ENCODE measurements at regions not wholly inside any gene's neighbourhood (a gene's known extent, or its start where the extent isn't known, plus 50 kb on each side); places are given as distances from the start of the nearest gene placed in this dataset.

DNA sequence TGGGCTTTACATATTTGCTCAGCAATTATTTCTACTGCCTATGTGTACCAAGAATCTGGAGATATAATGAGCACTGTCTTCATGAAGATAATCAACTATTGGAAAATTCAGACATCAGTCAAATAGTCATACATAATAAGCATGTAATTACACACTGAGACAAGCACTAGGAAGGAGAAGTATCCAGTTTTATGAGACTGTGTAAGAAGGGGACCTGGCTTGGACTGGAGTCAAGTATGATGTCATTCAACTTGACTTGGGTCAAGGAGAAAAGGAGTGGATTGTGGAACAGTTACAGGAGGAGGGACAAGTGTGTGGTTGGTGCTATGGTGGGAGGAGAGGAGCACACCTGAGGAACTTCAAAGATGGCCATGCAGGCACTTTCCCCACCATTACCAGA, 419.8 kb upstream of the TRIB2 start:
- no peak overlapping the region for H3K27ac ChIP-seq (ENCODE audit: poor library complexity, severe bottlenecking)
- peaks cover 12% of the 10 kb centered on the region for H3K4me1 ChIP-seq (ENCODE audit: insufficient read depth, poor library complexity, severe bottlenecking)
- TF ChIP-seq, protein P1, sequence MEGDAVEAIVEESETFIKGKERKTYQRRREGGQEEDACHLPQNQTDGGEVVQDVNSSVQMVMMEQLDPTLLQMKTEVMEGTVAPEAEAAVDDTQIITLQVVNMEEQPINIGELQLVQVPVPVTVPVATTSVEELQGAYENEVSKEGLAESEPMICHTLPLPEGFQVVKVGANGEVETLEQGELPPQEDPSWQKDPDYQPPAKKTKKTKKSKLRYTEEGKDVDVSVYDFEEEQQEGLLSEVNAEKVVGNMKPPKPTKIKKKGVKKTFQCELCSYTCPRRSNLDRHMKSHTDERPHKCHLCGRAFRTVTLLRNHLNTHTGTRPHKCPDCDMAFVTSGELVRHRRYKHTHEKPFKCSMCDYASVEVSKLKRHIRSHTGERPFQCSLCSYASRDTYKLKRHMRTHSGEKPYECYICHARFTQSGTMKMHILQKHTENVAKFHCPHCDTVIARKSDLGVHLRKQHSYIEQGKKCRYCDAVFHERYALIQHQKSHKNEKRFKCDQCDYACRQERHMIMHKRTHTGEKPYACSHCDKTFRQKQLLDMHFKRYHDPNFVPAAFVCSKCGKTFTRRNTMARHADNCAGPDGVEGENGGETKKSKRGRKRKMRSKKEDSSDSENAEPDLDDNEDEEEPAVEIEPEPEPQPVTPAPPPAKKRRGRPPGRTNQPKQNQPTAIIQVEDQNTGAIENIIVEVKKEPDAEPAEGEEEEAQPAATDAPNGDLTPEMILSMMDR (IDR thresholded peaks at IDR 0.05; ENCODE audit: poor library complexity, severe bottlenecking) = no peak
- ATAC-seq (ENCODE audit: low read depth) = no peak
- no peak for DNase-seq (ENCODE audit: low spot score)
- no peak overlapping the region for H3K4me3 ChIP-seq (ENCODE audit: severe bottlenecking)
- no peaks in the 10 kb centered on the region for H3K9me3 ChIP-seq (ENCODE audit: severe bottlenecking)
- no peaks in the 10 kb centered on the region for H3K27me3 ChIP-seq (ENCODE audit: insufficient read depth, poor library complexity, severe bottlenecking)
- no peaks in the 10 kb centered on the region for H3K36me3 ChIP-seq (ENCODE audit: low read depth)

DNA sequence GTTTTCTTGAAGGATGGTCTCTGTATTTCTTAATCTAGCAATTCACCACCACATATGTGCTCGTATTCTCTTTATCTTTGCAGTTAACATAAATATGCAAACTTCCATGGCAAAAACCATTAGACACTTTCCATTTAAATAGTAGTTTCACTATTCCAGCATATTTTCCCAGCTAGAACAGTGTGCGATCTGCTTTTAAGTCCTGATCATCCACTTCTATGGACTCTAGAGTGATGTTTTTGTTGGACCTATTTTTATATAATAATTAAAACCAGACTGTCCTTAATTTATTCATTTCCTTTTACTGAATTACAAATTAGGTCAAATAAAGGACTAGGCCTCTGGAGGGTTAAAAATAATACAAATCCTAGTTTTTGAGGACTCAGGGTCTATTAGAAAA, 418.4 kb upstream of the TRIB2 start:
- TF ChIP-seq, protein P1 (IDR thresholded peaks at IDR 0.05; ENCODE audit: poor library complexity, severe bottlenecking) = no peak
- H3K27ac ChIP-seq (ENCODE audit: poor library complexity, severe bottlenecking) = no peak overlapping the region
- H3K9me3 ChIP-seq (ENCODE audit: severe bottlenecking) = no peaks in the 10 kb centered on the region
- peaks cover 20% of the 10 kb centered on the region for H3K4me1 ChIP-seq (ENCODE audit: insufficient read depth, poor library complexity, severe bottlenecking)
- no peak for ATAC-seq (ENCODE audit: low read depth)
- DNase-seq (ENCODE audit: low spot score) = no peak
- no peak overlapping the region for H3K4me3 ChIP-seq (ENCODE audit: severe bottlenecking)
- no peaks in the 10 kb centered on the region for H3K36me3 ChIP-seq (ENCODE audit: low read depth)
- no peaks in the 10 kb centered on the region for H3K27me3 ChIP-seq (ENCODE audit: insufficient read depth, poor library complexity, severe bottlenecking)

DNA sequence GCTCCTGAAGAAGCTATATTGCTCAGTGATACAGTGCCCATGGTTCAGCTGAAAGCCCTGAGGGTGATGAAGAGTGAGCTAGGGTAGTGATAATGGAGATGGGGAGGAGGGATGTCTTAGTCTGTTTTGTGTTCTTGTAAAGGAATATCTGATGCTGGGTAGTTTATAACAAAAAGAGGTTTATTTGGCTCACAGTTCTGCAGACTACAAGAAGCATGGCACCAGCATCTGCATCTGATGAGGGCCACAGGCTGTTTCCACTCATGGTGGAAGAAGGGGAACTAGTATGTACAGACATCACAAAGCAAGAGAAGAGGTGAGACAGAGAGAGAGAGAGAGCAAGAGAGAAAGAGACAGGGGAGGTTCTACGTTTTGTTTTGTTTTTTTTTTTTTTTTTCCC, 417.3 kb upstream of the TRIB2 start:
- no peaks in the 10 kb centered on the region for H3K9me3 ChIP-seq (ENCODE audit: severe bottlenecking)
- peaks cover 28% of the 10 kb centered on the region for H3K4me1 ChIP-seq (ENCODE audit: insufficient read depth, poor library complexity, severe bottlenecking)
- TF ChIP-seq, protein P1 (IDR thresholded peaks at IDR 0.05; ENCODE audit: poor library complexity, severe bottlenecking) = no peak
- no peaks in the 10 kb centered on the region for H3K36me3 ChIP-seq (ENCODE audit: low read depth)
- H3K27ac ChIP-seq (ENCODE audit: poor library complexity, severe bottlenecking) = peak overlapping the region; percentile 49
- no peak overlapping the region for H3K4me3 ChIP-seq (ENCODE audit: severe bottlenecking)
- ATAC-seq (ENCODE audit: low read depth) (no peak), DNase-seq (ENCODE audit: low spot score) (no peak)
- no peaks in the 10 kb centered on the region for H3K27me3 ChIP-seq (ENCODE audit: insufficient read depth, poor library complexity, severe bottlenecking)

DNA sequence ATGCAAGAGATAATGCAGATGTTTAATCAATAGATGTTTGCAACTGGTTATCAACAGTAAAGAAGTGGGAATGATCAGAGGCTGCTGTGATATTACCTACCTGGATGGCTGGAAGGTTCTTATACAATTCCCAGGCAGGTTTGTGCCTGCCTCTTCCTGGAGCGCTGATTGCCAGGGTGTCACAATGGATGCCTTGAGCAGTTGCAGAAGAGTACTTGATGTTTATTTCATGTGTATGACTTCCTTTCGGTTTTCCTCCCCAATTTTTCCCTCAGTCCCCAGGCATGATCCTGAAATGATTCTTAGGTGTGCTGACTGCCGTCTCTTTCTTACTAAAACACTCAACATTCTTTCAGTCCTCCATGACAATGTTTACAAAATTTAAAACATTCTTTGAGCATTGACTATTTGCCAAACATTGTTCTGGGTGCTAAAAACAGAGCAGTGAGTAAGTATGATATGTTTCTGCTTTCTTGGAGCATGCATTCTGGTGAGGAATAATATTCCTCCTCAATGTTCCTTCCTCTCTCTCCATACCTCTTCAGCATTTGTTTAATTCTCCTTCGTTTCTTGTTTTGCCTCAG, 416.6 kb upstream of the TRIB2 start:
- H3K27me3 ChIP-seq (ENCODE audit: insufficient read depth, poor library complexity, severe bottlenecking) = no peaks in the 10 kb centered on the region
- H3K9me3 ChIP-seq (ENCODE audit: severe bottlenecking) = no peaks in the 10 kb centered on the region
- H3K4me1 ChIP-seq (ENCODE audit: insufficient read depth, poor library complexity, severe bottlenecking) = peaks cover 28% of the 10 kb centered on the region
- H3K36me3 ChIP-seq (ENCODE audit: low read depth) = no peaks in the 10 kb centered on the region
- TF ChIP-seq, protein P1 (IDR thresholded peaks at IDR 0.05; ENCODE audit: poor library complexity, severe bottlenecking) = no peak
- DNase-seq (ENCODE audit: low spot score) (no peak), ATAC-seq (ENCODE audit: low read depth) (peak; percentile 64)
- H3K27ac ChIP-seq (ENCODE audit: poor library complexity, severe bottlenecking) = peak overlapping the region; percentile 49
- H3K4me3 ChIP-seq (ENCODE audit: severe bottlenecking) = no peak overlapping the region

DNA sequence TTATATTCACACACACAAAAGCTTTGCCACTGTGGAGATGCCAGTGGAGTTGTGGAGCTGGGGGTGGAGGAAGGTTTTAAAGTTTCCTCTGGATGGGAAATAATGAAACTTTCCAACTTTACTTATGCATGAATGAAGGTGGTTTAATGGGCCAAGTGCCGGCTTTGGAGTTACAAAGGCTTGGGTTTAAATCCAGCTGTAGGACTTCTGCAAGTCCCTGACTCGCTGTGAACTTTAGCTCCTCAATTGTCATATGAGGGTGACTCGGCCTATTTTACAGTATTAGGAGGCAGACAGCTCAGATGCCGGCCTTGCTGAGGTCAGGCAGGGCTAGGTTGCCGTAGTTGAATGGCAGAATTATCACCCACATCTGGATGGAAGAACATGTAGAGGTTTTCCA, 415.8 kb upstream of the TRIB2 start:
- ATAC-seq (ENCODE audit: low read depth) (no peak), DNase-seq (ENCODE audit: low spot score) (no peak)
- H3K4me1 ChIP-seq (ENCODE audit: insufficient read depth, poor library complexity, severe bottlenecking) = peaks cover 28% of the 10 kb centered on the region
- peak overlapping the region; percentile 49 for H3K27ac ChIP-seq (ENCODE audit: poor library complexity, severe bottlenecking)
- TF ChIP-seq, protein P1 (IDR thresholded peaks at IDR 0.05; ENCODE audit: poor library complexity, severe bottlenecking) = no peak
- no peak overlapping the region for H3K4me3 ChIP-seq (ENCODE audit: severe bottlenecking)
- no peaks in the 10 kb centered on the region for H3K36me3 ChIP-seq (ENCODE audit: low read depth)
- no peaks in the 10 kb centered on the region for H3K9me3 ChIP-seq (ENCODE audit: severe bottlenecking)
- H3K27me3 ChIP-seq (ENCODE audit: insufficient read depth, poor library complexity, severe bottlenecking) = no peaks in the 10 kb centered on the region
